HG03060 (cell line): ENCODE measurements at regions not wholly inside any gene's neighbourhood (a gene's known extent, or its start where the extent isn't known, plus 50 kb on each side); places are given as distances from the start of the nearest gene placed in this dataset.

Experiments
- ATAC-seq: cut with Tn5 transposase; IDR thresholded peaks from one replicate; pipeline ENCODE4 v1.9.1; 2021; ENCODE audit warnings: low read depth, moderate number of reproducible peaks; ENCODE audit not compliant: unreplicated experiment

DNA sequence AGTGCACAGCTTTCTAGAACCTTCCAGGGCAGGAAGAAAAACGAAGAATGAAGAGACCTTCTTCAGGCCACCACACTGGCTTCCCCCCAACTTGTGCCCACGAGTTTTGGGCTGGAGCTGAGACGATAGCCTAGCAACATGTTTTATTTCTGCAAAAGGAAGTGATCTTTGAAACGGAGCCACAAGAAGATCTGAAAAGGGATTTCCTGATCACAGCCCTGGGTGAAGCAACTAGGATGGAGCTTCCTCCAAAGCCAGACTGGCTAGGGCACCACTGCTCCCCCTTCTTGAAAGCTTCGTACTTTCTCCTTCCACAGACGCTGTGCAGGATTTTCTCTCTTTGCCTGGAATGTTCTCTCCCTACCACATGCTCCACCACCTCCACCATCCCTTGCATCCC is 418.3 kb downstream of the MED13L start:
- no peak for ATAC-seq

DNA sequence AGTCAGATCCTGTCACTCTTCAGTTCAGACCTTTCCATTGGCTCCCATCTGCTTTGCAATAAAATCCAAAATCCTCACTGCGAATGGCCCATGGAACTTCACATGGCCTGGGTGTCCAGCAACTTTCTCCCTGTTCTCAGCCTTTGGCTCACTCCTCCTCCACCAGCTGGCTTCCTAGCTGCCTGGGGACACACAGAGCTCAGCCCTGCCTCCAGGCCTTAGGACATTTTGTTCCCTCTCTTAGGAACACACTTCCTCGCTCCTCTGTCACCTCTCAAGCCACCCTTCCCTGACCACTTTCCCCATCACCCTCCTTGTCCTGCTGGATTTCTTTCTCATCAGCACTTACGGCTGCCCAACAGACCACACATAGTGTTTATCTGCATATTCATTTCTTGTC is 419.6 kb downstream of the MED13L start:
- no peak for ATAC-seq

DNA sequence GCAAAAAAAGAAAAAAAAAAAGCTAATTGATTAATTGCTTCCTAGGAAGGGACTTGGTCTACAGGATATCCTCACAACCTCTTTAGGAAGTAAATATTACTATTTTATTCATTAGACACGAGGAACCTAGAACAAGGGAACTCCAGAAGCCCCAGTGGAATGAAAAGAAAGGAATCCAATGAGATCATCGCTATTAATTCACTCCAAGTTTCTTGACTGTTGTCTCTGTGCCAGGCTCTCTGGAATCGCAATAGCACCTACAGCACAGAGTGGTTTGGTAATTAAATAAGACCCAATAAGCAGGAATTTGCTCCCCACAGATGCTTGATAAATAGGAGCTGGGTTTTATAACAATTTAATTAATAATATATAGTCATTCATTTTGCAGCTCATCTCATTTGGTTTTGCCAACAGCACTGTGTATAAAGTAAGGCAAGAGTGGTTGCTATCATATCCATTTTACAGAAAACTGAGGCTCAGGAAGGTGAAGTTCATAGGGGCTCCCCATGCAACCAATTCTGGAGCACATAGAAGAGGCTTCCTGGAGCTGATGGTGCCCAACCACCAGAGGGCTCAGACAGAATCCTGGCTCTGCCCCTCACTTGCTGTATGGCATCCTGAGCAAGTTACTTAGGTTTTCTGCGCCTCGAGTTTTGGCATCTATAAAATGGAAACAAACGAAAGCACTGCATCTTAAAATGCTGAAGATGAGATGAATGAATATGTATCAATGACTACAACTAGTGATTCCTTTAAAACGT is 420.2 kb downstream of the MED13L start:
- no peak for ATAC-seq

DNA sequence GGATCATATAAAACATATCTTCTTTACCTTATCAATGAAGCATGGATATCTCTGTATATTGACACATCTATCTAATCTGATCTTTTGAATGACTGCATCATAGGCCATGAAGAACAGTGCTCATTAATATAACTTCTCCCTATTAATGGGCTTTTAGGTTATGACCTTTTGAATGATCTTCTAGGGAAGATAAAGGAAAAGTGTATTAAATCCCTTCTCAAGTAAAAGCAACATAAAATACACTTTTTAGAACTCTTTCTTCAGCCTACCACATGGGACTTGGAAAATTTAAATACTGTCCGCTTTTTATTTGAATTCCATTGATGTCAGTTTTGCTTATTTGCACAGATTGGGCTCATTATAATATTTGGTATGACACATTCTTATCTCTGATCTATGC is 425.4 kb downstream of the MED13L start:
- no peak for ATAC-seq

DNA sequence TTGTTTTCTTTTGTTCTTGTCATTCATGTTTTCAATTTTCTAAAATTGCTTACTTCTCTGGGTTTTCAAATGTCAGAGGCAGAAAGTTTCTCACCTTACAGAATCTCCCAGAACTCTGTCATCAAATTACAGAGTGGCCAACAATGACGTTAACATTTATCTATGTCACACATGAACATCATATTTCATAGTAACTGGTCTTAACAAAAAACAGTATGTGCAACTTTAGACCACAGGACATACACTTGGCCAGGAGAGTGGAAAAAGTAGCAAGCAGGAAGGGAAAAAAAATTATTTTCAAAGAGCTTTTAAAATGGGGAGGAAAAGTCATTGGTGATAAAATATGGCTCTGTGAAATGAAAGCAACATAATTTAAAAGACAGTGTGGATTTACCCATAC is 426.5 kb downstream of the MED13L start:
- ATAC-seq = no peak

DNA sequence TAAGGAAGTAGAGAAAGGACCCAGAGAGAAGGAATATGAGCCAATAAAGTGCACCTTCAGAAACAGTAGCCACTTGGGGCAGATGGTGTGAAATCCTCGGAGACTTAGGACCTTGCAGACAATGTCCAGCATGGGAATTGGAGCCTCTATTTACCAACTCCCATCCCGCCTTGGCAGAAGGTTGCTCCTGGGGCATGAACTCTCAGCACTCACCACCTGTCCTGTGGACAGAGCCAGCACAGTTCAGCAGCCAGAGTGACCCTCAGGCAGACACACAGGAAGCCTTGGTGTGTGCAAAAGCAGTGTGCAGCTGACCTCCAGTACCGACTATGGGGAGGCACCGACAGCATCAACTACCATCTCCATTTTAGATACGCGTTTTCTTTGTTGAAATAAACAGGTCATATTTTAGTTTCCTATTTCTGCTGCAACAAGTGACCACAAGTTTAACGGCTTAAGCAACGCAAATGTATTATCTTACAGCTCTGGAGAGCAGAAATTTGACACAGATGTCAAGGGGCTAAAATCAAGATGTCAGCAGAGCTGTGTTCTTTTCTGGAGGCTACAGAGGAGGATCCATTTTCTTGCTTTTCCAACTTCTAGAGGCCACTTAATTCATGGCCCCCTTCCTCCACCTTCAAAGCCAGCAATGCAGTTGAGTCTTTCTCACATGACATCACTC is 428.1 kb downstream of the MED13L start:
- ATAC-seq = no peak

DNA sequence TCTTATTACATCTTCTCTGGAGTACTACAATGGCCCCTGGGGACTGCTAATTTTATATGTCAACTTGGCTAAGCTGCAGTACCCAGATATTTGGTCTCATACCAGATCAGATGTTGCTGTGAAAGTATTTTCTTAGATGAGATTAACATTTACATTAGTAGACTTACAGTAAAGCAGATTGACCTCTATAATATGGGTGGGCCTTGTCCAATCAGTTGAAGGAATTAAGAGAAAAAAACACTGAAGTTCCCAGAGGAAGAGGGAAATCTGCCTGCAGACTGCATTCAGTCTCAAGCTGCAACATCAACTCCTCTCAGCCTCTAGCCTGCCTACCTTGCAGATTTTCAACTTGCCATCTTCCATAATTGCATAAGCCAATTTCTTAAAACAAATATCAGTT is 430.1 kb downstream of the MED13L start:
- ATAC-seq = no peak

DNA sequence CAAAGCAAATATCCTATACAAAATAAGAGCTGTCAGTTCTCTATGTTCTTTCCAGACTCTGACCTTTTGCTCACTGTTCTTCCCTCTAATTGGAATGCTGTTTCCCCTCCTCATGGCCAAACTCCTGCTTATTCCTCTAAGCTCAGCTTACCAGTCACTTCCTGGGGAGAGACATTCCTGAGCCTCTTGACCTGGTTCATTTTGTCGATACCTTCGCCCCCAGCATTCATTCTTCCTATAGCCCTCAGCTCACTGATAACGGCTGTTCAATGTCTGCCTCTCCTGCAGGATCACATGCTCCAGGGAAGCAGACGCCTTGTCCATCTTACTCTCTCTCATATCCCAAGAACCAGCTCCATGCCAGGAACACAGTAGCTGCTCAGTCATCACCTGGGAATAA is 431.0 kb downstream of the MED13L start:
- ATAC-seq = no peak

DNA sequence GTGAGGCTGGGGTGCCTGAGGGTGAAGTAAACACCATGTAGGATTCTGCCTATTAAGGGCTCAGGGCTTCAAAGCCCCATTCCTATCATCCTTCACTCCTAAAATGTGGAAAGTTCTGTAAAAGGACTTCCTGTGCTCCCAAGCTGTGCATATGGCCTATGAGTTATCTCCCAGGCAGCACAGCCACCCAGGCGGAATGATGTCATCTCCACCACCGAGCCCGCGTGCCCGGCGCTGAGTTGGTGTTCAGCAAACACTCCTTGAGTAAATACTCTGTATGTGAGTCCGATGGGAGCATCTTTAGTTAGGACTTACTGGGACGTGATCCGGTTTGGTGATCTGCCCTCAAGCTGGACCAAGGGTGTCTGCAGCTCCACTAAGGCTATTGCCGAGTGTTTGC is 437.3 kb downstream of the MED13L start:
- ATAC-seq = no peak

DNA sequence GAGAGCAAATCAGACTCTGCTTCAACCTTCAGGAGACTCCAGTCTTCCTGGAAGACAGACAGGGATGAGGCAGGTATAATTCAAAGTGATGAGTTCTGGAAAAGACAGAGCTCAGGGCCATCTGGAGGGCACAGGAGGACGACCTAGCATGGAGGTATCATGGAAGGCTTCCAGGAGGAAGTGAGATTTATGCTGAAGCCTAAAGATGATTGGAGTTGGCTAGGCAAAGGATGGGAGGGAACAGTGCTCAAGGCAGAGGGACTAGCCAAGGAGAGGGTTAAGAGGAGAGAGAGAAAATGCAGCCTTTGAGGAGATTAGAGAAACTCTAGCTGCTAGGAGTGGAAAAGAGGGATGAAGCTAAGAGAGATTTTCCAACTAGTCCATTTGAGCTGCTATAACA is 438.5 kb downstream of the MED13L start:
- no peak for ATAC-seq

DNA sequence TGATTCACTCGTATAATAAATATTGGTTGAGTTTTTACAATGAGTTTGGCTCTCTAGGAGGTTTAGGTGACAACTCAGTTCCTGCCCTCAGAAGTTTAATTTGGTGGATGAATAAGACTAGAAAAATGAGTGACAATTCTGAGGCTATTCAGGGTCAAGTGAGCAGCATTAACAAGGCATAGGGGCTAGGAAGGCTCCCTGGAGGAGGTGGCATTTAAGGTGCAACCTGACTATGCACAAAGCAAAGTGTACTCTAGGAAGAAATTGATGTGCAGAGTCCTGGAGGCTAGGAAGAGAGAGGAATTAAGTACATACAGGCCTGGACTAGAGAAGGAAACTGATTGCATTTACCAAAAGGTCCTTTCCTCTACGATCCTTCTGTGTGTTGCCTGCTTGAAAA is 440.3 kb downstream of the MED13L start:
- no peak for ATAC-seq

DNA sequence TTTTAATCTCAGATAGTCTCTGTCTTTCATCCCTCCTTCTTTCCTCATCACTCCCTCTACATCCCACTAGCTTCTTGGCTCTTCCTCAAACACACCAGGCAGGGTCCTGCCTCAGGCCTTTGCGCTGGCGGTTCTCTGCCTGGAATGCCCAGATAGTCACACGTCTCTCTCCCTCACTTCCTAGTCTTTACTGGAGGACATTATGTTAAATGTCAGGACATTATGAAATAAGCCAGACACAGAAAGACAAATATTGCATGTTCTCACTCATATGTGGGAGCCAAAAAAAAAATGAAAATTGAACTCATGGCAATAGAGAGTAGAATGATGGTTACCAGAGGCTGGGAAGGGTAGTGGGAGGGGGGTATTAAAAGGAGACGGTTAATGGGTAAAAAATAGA is 442.0 kb downstream of the MED13L start:
- no peak for ATAC-seq

DNA sequence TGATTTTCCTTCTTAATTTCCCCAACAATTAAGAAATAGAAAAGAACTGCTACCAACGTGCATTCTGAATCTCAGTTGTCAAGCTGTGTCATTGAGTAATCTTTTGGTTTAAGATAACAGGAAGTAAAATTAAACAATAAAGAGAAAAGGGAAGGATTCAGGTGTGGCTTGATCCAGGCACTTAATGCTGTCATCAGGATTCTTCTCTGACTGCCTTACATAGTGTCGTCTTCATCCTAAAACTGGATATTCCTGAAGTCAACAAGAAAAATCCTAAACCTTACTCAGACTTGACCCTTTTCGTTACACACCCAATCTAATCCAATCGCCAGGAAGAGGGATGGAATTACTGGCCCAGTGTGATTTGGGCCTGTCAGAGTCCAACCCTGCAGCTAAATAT is 443.8 kb downstream of the MED13L start:
- ATAC-seq = no peak

DNA sequence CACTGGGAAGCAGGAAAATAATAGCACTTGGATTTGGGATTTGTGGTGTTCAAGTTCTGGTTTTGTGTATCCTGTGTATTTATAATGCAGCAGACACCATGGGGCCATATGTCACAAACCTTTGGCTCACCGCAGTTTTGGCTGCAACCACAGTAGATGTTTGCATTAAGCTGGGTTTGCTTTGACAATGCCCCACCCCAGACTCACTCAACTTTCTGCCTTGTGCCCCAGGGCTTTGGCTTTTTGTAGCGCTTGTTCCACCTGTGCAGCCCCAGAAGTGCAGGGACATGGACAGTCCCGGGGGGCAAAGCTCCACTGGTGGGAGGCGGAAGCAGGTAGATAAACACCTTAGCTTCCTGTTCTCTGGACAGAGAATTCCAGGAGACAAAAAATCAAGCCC is 446.9 kb downstream of the MED13L start:
- ATAC-seq = no peak

DNA sequence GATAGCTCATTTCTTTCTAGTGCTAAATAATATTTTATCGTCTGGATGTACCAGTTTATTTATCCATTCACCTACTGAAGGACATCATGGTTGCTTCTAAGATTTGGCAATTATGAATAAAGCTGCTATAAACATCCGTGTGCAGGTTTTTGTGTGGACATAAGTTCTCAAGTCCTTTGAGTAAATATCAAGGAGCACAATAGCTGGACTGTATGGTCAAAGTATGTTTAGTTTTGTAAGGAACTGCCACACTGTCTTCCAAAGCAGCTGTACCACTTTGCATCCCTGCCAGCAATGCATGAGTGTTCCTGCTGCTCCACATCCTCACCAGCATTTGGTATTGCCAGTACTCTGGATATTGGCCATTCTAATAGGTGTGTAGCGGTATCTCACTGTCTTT is 447.4 kb downstream of the MED13L start:
- no peak for ATAC-seq

DNA sequence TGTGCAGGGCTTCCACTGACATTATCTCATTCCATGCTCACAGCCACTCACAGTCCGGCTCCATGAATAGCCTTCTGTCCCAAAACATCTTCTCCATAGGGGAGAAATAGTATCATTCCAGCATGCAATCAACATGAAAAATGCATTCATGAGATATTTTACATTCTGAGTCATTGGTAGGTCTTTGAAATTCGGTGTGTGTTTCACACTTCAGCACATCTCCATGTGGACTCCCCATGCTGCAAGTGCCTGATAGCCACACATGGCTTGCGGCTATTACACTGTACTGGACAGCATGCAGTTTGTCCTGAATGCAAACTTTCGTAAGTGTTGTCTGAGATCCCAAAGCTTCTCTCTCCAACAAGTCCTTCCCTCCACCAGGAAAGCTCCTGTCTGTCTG is 449.3 kb downstream of the MED13L start:
- ATAC-seq = no peak

DNA sequence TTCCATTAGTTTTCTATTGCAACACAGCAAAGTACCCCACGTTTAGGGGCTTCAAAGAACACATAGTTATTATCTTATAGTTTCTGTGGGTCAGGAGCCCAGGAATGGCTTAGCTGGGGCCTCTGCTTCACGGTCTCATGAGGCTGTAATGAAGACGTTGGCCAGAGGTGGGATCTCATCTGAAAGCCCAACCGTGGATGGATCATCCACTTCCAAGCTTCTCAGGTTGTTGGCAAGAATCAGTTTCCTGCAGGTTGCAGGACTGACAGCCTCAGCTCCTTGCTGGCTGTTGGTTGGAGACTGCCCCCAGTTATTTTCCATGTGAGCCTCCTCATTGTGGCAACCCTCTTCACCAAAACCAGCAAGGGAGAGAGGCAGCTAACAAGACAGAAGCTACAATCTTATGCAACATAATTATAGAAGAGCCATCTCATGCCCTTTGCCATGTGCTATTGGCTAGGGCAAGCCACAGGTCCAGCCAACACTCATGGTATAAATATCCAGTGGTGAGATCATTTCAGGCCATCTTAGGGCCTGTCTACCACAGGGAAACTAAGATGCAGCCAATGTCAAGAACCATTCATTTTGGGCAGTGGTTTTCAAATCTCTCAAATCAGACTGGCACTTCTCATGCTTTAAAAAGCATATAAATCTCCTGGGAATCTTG is 452.4 kb downstream of the MED13L start:
- no peak for ATAC-seq

DNA sequence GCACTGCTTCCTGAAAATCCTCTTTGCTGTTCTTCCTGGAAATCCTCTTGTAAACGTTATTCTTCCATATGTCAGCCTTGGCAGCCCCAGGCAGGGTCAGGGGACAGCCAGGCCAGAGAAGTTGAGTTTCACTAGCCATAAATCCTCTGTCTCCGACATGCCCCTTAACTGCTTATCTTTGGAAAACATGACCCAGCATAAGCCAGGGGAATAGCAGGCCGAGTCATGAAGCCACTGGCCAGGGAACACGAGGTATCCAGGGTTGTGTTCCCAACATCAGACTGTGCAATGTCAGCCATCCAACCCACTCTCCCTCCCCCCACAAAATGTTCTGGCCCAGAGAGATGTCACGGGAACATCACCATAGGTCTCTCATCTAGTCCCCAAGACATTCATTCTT is 453.9 kb downstream of the MED13L start:
- no peak for ATAC-seq

DNA sequence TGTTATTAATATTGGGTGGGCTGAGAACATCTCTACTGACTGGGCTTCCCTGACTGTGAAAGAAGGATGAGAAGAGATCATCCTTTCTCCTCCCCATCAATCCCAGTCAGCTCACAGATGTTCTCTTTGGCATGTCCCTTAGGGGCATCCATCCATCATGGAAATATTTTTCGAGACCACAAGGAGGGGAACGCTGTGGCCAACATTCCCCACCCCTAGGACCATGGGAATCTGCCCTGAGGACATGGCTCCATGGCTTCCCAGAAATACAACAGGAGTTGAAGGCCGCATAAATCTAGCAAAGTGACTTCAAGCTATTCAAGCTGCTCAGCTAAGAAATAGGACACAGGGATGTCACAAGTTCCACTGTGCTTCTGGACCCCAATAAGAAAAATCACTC is 456.8 kb downstream of the MED13L start:
- ATAC-seq = no peak

DNA sequence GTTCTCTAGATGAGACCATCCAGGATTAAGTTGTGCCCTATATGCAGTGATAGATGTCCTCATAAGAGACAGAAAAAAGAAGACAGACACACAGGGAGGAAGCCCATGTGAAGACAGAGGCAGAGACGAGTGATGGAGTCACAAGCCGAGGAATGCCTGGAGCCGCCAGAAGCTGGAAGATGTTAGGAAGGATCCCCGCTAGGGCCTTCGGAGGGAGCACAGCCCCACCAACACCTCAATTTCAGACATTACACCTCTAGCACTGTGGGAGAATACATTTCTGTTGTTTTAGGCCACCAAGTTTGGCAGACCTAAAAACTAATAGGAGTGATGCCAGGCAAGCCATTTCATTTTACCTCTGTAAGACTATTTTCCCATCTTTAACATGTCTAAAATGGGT is 458.5 kb downstream of the MED13L start:
- no peak for ATAC-seq

DNA sequence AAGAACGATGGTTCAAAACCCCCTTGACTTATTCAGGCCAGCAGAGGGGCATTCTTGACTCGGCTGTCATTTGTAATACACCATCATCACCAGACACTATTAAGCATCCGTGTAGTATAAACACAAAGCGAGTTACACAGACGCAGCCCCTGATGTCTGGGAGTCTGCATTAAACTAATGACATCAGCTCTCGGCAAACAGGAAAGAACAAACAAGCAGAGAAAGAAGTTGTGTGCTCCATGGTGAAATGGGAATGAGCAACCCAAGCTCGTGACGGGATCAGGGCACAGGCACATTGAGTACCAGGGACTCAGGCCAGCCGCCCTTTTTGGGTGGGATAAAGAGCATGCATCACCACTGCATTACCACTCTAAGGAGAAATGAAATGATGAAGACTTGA is 460.1 kb downstream of the MED13L start:
- ATAC-seq = no peak

DNA sequence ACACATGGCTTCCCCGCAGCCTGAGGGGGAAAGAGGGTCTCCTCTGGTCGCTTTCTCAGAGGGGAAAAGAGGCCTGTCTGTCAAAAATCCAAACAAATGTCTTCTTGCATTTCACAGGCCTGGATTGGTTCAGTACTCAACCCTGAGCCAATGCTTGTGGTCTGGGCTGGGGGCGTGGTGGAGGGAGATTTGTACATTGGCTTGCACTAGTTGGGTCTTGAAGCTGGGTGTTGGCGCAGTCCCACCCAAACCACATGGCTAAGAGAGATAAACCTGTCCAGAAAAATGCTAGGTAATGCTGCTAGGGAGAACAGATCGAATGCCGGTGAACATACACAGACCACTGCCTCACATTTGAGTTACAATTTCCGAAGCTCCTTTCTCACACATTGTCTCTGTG is 461.6 kb downstream of the MED13L start:
- ATAC-seq = no peak
